Esophagus muscularis mucosa (tissue), 4 donors: ENCODE measurements at regions not wholly inside any gene's neighbourhood (a gene's known extent, or its start where the extent isn't known, plus 50 kb on each side); places are given as distances from the start of the nearest gene placed in this dataset.

Source experiments
- CTCF ChIP-seq, 3 experiments: fragments of 200-600 bp in 2 of 3; fragments of 450-650 bp in 1 of 3; sonication (generic) in 2 of 3; IDR thresholded peaks; one replicate each; pipeline ENCODE4 v1.5.1; 2017 to 2019; ENCODE audit warnings: antibody characterized with exemption in 3 of 3, mild to moderate bottlenecking in 2 of 3, moderate library complexity in 1 of 3
- EP300 ChIP-seq: sonication (generic); formaldehyde crosslinking; IDR thresholded peaks from one replicate; pipeline ENCODE4 v1.6.1; 2017; ENCODE audit warnings: antibody characterized with exemption
- POLR2A ChIP-seq: fragments of 450-650 bp; IDR thresholded peaks from one replicate; pipeline ENCODE4 v1.6.1; 2017; ENCODE audit warnings: antibody characterized with exemption, moderate library complexity, mild to moderate bottlenecking, low read depth
- POLR2AphosphoS5 ChIP-seq, 2 donors: sonication (generic); formaldehyde crosslinking; IDR thresholded peaks; one replicate each; pipeline ENCODE4 v1.6.1; 2017; ENCODE audit warnings: antibody characterized with exemption in 2 of 2

GRCh38 chr1:195439661-195440060 lies 1168.6 kb downstream of the KCNT2 start:
- no peak for TF ChIP-seq CTCF (IDR thresholded peaks at IDR 0.05)
- TF ChIP-seq POLR2AphosphoS5 (IDR thresholded peaks at IDR 0.05) = no peak
- TF ChIP-seq EP300 = no peak
- TF ChIP-seq POLR2A = no peak
